ENCODE measurements at regions not wholly inside any gene's neighbourhood (a gene's known extent, or its start where the extent isn't known, plus 50 kb on each side); places are given as distances from the start of the nearest gene placed in this dataset.

GRCh38 chr2:67782443-67782842 is 280.4 kb downstream of the C1D start:
- H3K27me3 ChIP-seq (ENCODE audit: insufficient read depth, low read length, poor library complexity, severe bottlenecking), result no peaks in the 10 kb centered on the region
- Mint-ChIP-seq H3K4me1 (no peaks in the 10 kb centered on the region), H3K4me3 (no peak overlapping the region), H3K27ac (no peak overlapping the region), H3K9me3 (peaks cover 0 to 3% (median 1%) of the 10 kb centered on the region in 5 donors), H3K27me3 (peaks cover 0 to 12% of the 10 kb centered on the region in 2 donors), H3K36me3 (no peaks in the 10 kb centered on the region)
- POLR2A ChIA-PET, result no interaction called here
- CTCF ChIA-PET, result no interaction called here
- no peaks in the 10 kb centered on the region for H3K36me3 ChIP-seq (ENCODE audit: insufficient read depth, low read length)
- no peaks in the 10 kb centered on the region for H3K9me3 ChIP-seq (ENCODE audit: low read length)
- H3K4me1 ChIP-seq (ENCODE audit: insufficient read depth, low read length), result no peaks in the 10 kb centered on the region
- H3K27ac ChIP-seq (ENCODE audit: low read depth, low read length), result no peak overlapping the region
- H3K4me3 ChIP-seq (ENCODE audit: low read length), result no peak overlapping the region
- no peak for DNase-seq

DNA sequence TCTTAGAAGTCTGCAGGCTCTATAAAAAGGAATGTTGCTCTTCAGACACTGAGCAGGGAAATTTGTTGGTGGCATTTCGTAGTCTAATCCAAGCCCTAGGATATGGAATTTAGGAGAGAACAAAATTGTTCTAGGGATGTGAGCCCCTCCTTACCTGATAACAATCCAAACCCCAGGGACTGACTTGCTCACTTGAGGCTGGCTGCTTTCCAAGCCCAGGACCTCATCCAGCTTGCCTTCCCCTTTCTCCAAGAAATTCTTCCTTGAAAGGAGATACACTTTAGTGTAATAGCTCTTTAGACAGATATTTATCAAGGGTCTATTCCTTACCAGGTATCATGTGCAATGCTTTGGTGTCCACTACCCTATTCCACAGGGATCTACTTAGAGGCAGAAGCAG is 279.8 kb downstream of the C1D start:
- POLR2A ChIA-PET, result no interaction called here
- H3K36me3 Mint-ChIP-seq, result no peaks in the 10 kb centered on the region
- Histone ChIP-seq H3K9me3 (ENCODE audit: low read length) (no peaks in the 10 kb centered on the region), H3K27me3 (ENCODE audit: insufficient read depth, low read length, poor library complexity, severe bottlenecking) (no peaks in the 10 kb centered on the region), H3K4me1 (ENCODE audit: insufficient read depth, low read length) (no peaks in the 10 kb centered on the region), H3K4me3 (ENCODE audit: low read length) (no peak overlapping the region), H3K36me3 (ENCODE audit: insufficient read depth, low read length) (no peaks in the 10 kb centered on the region), H3K27ac (ENCODE audit: low read depth, low read length) (no peak overlapping the region)
- no peak for DNase-seq
- CTCF ChIA-PET, result no interaction called here
- H3K4me3 Mint-ChIP-seq, result no peak overlapping the region
- H3K9me3 Mint-ChIP-seq, result peaks cover 0 to 4% (median 1%) of the 10 kb centered on the region in 5 donors
- no peaks in the 10 kb centered on the region for H3K4me1 Mint-ChIP-seq
- H3K27me3 Mint-ChIP-seq, result peaks cover 0 to 12% of the 10 kb centered on the region in 2 donors
- no peak overlapping the region for H3K27ac Mint-ChIP-seq

- Histone ChIP-seq H3K4me3 (ENCODE audit: low read length) (no peak overlapping the region), H3K9me3 (ENCODE audit: low read length) (no peaks in the 10 kb centered on the region), H3K27ac (ENCODE audit: low read depth, low read length) (no peak overlapping the region), H3K27me3 (ENCODE audit: insufficient read depth, low read length, poor library complexity, severe bottlenecking) (no peaks in the 10 kb centered on the region), H3K36me3 (ENCODE audit: insufficient read depth, low read length) (no peaks in the 10 kb centered on the region), H3K4me1 (ENCODE audit: insufficient read depth, low read length) (no peaks in the 10 kb centered on the region)
- CTCF ChIA-PET, result no interaction called here
- no peak overlapping the region for H3K27ac Mint-ChIP-seq
- no peaks in the 10 kb centered on the region for H3K36me3 Mint-ChIP-seq
- peaks cover 5% of the 10 kb centered on the region in 2 donors for H3K27me3 Mint-ChIP-seq
- H3K4me1 Mint-ChIP-seq, result no peaks in the 10 kb centered on the region
- H3K4me3 Mint-ChIP-seq, result no peak overlapping the region
- H3K9me3 Mint-ChIP-seq, result peaks cover 0 to 4% (median 0%) of the 10 kb centered on the region in 5 donors
- POLR2A ChIA-PET, result no interaction called here
- no peak for DNase-seq
Measured at GRCh38 chr2:67790622-67791021, 272.2 kb downstream of the C1D start.

- H3K4me1 Mint-ChIP-seq, result no peaks in the 10 kb centered on the region
- H3K4me1 ChIP-seq (ENCODE audit: insufficient read depth, low read length), result no peaks in the 10 kb centered on the region
- no peak overlapping the region for H3K27ac ChIP-seq (ENCODE audit: low read depth, low read length)
- CTCF ChIA-PET, result no interaction called here
- H3K36me3 Mint-ChIP-seq, result no peaks in the 10 kb centered on the region
- H3K4me3 Mint-ChIP-seq, result no peak overlapping the region
- no peaks in the 10 kb centered on the region for H3K36me3 ChIP-seq (ENCODE audit: insufficient read depth, low read length)
- H3K27me3 Mint-ChIP-seq, result peaks cover 5% of the 10 kb centered on the region in 2 donors
- no peaks in the 10 kb centered on the region for H3K27me3 ChIP-seq (ENCODE audit: insufficient read depth, low read length, poor library complexity, severe bottlenecking)
- POLR2A ChIA-PET, result no interaction called here
- no peak for DNase-seq
- peaks cover 0 to 4% (median 0%) of the 10 kb centered on the region in 5 donors for H3K9me3 Mint-ChIP-seq
- H3K27ac Mint-ChIP-seq, result no peak overlapping the region
- no peaks in the 10 kb centered on the region for H3K9me3 ChIP-seq (ENCODE audit: low read length)
- no peak overlapping the region for H3K4me3 ChIP-seq (ENCODE audit: low read length)
Measured at GRCh38 chr2:67792191-67792590, 270.6 kb downstream of the C1D start.

- Mint-ChIP-seq H3K9me3 (peaks cover 0 to 5% (median 0%) of the 10 kb centered on the region in 5 donors), H3K4me1 (no peaks in the 10 kb centered on the region), H3K4me3 (no peak overlapping the region), H3K27ac (no peak overlapping the region), H3K36me3 (no peaks in the 10 kb centered on the region), H3K27me3 (peaks cover 5% of the 10 kb centered on the region in 2 donors)
- H3K36me3 ChIP-seq (ENCODE audit: insufficient read depth, low read length), result no peaks in the 10 kb centered on the region
- DNase-seq, result no peak
- CTCF ChIA-PET, result no interaction called here
- no peaks in the 10 kb centered on the region for H3K4me1 ChIP-seq (ENCODE audit: insufficient read depth, low read length)
- H3K27me3 ChIP-seq (ENCODE audit: insufficient read depth, low read length, poor library complexity, severe bottlenecking), result no peaks in the 10 kb centered on the region
- H3K9me3 ChIP-seq (ENCODE audit: low read length), result no peaks in the 10 kb centered on the region
- no peak overlapping the region for H3K27ac ChIP-seq (ENCODE audit: low read depth, low read length)
- H3K4me3 ChIP-seq (ENCODE audit: low read length), result no peak overlapping the region
- POLR2A ChIA-PET, result no interaction called here
Measured at GRCh38 chr2:67792681-67793091, 270.1 kb downstream of the C1D start.

DNA sequence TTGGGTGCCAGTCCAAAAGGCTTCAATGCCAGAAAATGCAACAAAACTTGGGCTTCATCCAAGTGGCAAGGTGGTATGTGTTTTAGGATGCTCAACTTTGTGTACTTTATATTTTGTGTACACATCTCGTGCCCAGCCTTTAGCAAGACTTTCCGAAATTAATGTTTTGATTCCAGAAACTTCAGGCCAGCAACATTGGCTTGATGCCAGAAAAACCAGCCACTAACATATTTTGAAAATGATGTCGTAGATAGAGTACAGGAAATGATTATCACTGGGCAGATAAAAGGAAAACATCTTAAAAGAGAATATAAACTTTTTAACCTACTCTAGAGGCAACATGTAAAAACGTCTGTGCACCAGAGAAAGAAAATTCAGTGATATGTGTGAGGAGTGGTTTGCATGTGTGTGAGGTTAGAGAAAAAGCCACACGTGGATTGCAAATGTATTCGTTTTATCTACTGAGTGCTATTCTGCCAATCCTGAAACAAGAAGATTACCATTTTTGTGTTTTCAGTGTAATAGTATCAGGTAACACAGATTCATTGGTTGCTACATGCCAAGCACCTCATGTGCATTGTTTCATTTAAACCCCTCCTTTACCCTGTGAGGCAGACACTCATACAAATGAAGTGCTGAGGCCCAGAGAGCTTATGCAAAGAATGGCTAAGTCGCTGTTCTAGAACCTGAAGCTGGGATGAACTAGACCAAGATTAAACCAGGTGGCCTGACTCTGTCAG is 264.8 kb downstream of the C1D start:
- peaks cover 0 to 5% (median 0%) of the 10 kb centered on the region in 5 donors for H3K9me3 Mint-ChIP-seq
- POLR2A ChIA-PET, result no interaction called here
- no peak overlapping the region for H3K27ac Mint-ChIP-seq
- H3K27me3 ChIP-seq (ENCODE audit: insufficient read depth, low read length, poor library complexity, severe bottlenecking), result no peaks in the 10 kb centered on the region
- no peak overlapping the region for H3K4me3 Mint-ChIP-seq
- H3K36me3 ChIP-seq (ENCODE audit: insufficient read depth, low read length), result no peaks in the 10 kb centered on the region
- H3K4me1 ChIP-seq (ENCODE audit: insufficient read depth, low read length), result no peaks in the 10 kb centered on the region
- H3K27me3 Mint-ChIP-seq, result peaks cover 3 to 8% of the 10 kb centered on the region in 2 donors
- no peaks in the 10 kb centered on the region for H3K9me3 ChIP-seq (ENCODE audit: low read length)
- H3K36me3 Mint-ChIP-seq, result no peaks in the 10 kb centered on the region
- H3K27ac ChIP-seq (ENCODE audit: low read depth, low read length), result no peak overlapping the region
- no peak for DNase-seq
- no peak overlapping the region for H3K4me3 ChIP-seq (ENCODE audit: low read length)
- CTCF ChIA-PET, result no interaction called here
- H3K4me1 Mint-ChIP-seq, result no peaks in the 10 kb centered on the region

DNA sequence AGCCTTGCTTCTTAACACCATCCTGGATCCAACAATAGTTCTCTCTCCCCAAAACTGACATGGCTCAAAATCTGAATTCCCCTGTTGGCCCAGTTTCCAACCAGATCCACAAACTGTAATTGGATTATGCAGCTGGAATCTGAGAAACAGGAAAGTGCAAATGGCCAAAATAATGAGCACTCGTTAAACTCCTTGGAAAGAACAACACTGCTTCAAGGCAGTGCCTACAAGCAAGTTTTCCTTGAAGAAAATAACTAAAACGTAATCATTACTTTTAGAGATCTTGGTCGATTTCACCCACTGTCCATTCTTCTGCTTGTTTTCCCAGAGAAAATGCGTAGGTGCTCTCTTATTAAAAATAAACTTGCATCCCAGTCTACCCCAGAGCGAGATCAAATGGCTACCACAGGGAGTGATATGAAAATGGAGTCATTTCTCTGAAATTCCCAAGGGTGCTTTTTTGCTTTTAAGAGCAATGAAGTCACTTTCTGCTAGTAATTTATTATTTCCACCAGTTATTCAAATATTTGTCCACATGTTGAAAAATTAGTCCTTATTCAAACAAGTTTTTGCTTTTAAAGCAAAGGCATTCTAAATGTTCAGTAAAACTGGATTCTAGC is 264.2 kb downstream of the C1D start:
- Histone ChIP-seq H3K4me1 (ENCODE audit: insufficient read depth, low read length) (no peaks in the 10 kb centered on the region), H3K27me3 (ENCODE audit: insufficient read depth, low read length, poor library complexity, severe bottlenecking) (no peaks in the 10 kb centered on the region), H3K4me3 (ENCODE audit: low read length) (no peak overlapping the region), H3K9me3 (ENCODE audit: low read length) (no peaks in the 10 kb centered on the region), H3K27ac (ENCODE audit: low read depth, low read length) (no peak overlapping the region), H3K36me3 (ENCODE audit: insufficient read depth, low read length) (no peaks in the 10 kb centered on the region)
- Mint-ChIP-seq H3K27ac (no peak overlapping the region), H3K4me1 (no peaks in the 10 kb centered on the region), H3K9me3 (peaks cover 0 to 3% (median 0%) of the 10 kb centered on the region in 5 donors), H3K36me3 (no peaks in the 10 kb centered on the region), H3K4me3 (no peak overlapping the region), H3K27me3 (peaks cover 3 to 9% of the 10 kb centered on the region in 2 donors)
- CTCF ChIA-PET, result no interaction called here
- POLR2A ChIA-PET, result no interaction called here
- DNase-seq, result no peak

DNA sequence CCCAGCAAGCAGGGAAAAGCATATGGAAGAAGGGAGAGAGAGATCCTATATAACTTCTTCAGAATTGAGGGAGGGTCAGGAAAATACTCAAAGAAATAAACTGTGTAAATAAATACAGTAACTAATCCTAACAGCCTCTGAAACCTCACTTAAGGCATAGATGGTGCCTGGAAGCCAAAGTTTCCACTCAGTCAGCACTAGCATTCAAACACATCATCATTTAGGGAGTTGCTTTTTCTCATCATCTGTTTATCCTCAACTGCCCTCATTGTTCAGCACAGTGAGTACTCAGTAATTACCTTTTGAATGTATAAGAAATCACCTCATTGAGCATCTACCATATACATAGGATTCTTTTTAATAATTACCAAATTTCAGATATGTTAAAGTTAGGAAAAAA is 262.9 kb downstream of the C1D start:
- POLR2A ChIA-PET, result no interaction called here
- Mint-ChIP-seq H3K27me3 (peaks cover 3 to 6% of the 10 kb centered on the region in 2 donors), H3K4me1 (no peaks in the 10 kb centered on the region)

More for the DNA sequence above, 262.9 kb downstream of the C1D start:
- DNase-seq, result no peak
- Histone ChIP-seq H3K27me3 (ENCODE audit: insufficient read depth, low read length, poor library complexity, severe bottlenecking) (no peaks in the 10 kb centered on the region), H3K4me1 (ENCODE audit: insufficient read depth, low read length) (no peaks in the 10 kb centered on the region), H3K27ac (ENCODE audit: low read depth, low read length) (no peak overlapping the region), H3K9me3 (ENCODE audit: low read length) (no peaks in the 10 kb centered on the region), H3K4me3 (ENCODE audit: low read length) (no peak overlapping the region), H3K36me3 (ENCODE audit: insufficient read depth, low read length) (no peaks in the 10 kb centered on the region)
- H3K36me3 Mint-ChIP-seq, result no peaks in the 10 kb centered on the region
- H3K27ac Mint-ChIP-seq, result no peak overlapping the region
- no peak overlapping the region for H3K4me3 Mint-ChIP-seq
- peaks cover 0 to 3% (median 0%) of the 10 kb centered on the region in 5 donors for H3K9me3 Mint-ChIP-seq
- CTCF ChIA-PET, result no interaction called here
